Upper lobe of left lung (tissue), 6 donors: ENCODE measurements at regions not wholly inside any gene's neighbourhood (a gene's known extent, or its start where the extent isn't known, plus 50 kb on each side); places are given as distances from the start of the nearest gene placed in this dataset.
"Not testable (repeated sequence)": the region's sequence is repeated elsewhere in the genome, so short reads cannot be mapped to it uniquely, and the experiment has no call there.

ENCODE experiments used
- ATAC-seq, 2 donors: fragments of 200-7000 bp; cut with Tn5 transposase; one replicate each; pipeline ENCODE4 v1.9.1; 2022; ENCODE audit warnings: mild to moderate bottlenecking in 2 of 2, moderate library complexity in 2 of 2; ENCODE audit not compliant: low FRiP score in 2 of 2
- DNase-seq, 2 donors: peaks; one replicate each; pipeline ENCODE4 v3.0.0-alpha.2; 2019 to 2020
- H3K27ac ChIP-seq, 4 donors: fragments of 200-600 bp; sonication (generic); one replicate each; pipeline ENCODE4 v1.5.1; 2016 to 2019
- H3K27me3 ChIP-seq, 4 donors: fragments of 200-600 bp; sonication (generic); one replicate each; pipeline ENCODE4 v1.5.1; 2017 to 2019
- H3K36me3 ChIP-seq, 4 donors: fragments of 200-600 bp; sonication (generic); one replicate each; pipeline ENCODE4 v1.5.1; 2016 to 2019
- H3K4me1 ChIP-seq, 4 donors: fragments of 200-600 bp; sonication (generic); one replicate each; pipeline ENCODE4 v1.5.1; 2018 to 2019
- H3K4me3 ChIP-seq, 4 donors: fragments of 200-600 bp; sonication (generic); one replicate each; pipeline ENCODE4 v1.5.1; 2017 to 2019; ENCODE audit warnings: mild to moderate bottlenecking in 2 of 4, moderate library complexity in 1 of 4
- H3K9me3 ChIP-seq, 4 donors: fragments of 200-600 bp; sonication (generic); one replicate each; pipeline ENCODE4 v1.5.1; 2018 to 2019
- CTCF ChIP-seq, 6 experiments: fragments of 450-650 bp in 4 of 6; fragments of 200-600 bp in 2 of 6; sonication (generic) in 2 of 6; IDR thresholded peaks; one replicate each; pipeline ENCODE4 v1.5.1; 2016 to 2019; ENCODE audit warnings: antibody characterized with exemption in 6 of 6
- EP300 ChIP-seq, 4 donors: sonication (generic); formaldehyde crosslinking; IDR thresholded peaks; one replicate each; pipeline ENCODE4 v1.5.1; 2017; ENCODE audit warnings: antibody characterized with exemption in 4 of 4, control low read depth in 2 of 4
- POLR2A ChIP-seq, 4 donors: fragments of 450-650 bp; IDR thresholded peaks; one replicate each; pipeline ENCODE4 v1.5.1; 2016 to 2017; ENCODE audit warnings: antibody characterized with exemption in 4 of 4, mild to moderate bottlenecking in 2 of 4
- POLR2AphosphoS5 ChIP-seq, 2 donors: sonication (generic); formaldehyde crosslinking; IDR thresholded peaks; one replicate each; pipeline ENCODE4 v1.5.1; 2017; ENCODE audit warnings: antibody characterized with exemption in 2 of 2
- WGBS, 2 donors: methylation state at CpG; one replicate each; pipeline ENCODE4 v1.1.5; 2017 to 2018; 5-methylcytosine and 5-hydroxymethylcytosine counted together
- donor health status: DM: no; HTN: no; CAD: no; lungs with moderate emphysema.
- donor health status: DM: no; HTN: yes; CAD: no; lungs with severe emphysema.

GRCh38 chr5:176133877-176134276, 104.3 kb upstream of the SIMC1 start:
- Histone ChIP-seq H3K27me3 (peaks cover 0 to 17% (median 4%) of the 10 kb centered on the region in 4 donors), H3K4me1 (peaks cover 3 to 13% (median 5%) of the 10 kb centered on the region in 4 donors), H3K4me3 (peak overlapping the region in 2 of 4 donors; percentile 31 to 35), H3K9me3 (no peaks in the 10 kb centered on the region), H3K27ac (no peak overlapping the region), H3K36me3 (no peaks in the 10 kb centered on the region)
- TF ChIP-seq POLR2A (IDR thresholded peaks at IDR 0.05) (no peak), CTCF (IDR thresholded peaks at IDR 0.05) (no peak), POLR2AphosphoS5 (IDR thresholded peaks at IDR 0.05) (no peak), EP300 (IDR thresholded peaks at IDR 0.05) (no peak)
- ATAC-seq (no peak), DNase-seq (no peak)
- WGBS, 2 donors, result 15 to 18% methylated on average over 10 to 11 of the region's 15 CpGs

GRCh38 chr5:176134529-176135223, 103.5 kb upstream of the SIMC1 start:
- DNase-seq (peak in 1 of 2 donors; percentile 53), ATAC-seq (peak in 1 of 2 donors; percentile 42)
- Histone ChIP-seq H3K4me1 (peaks cover 3 to 13% (median 5%) of the 10 kb centered on the region in 4 donors), H3K36me3 (no peaks in the 10 kb centered on the region), H3K4me3 (no peak overlapping the region), H3K27ac (no peak overlapping the region), H3K27me3 (peaks cover 0 to 17% (median 4%) of the 10 kb centered on the region in 4 donors), H3K9me3 (no peaks in the 10 kb centered on the region)
- no peak for TF ChIP-seq CTCF (IDR thresholded peaks at IDR 0.05)
- 53 to 61% methylated on average over 4 to 17 of the region's 17 CpGs for WGBS, 2 donors

- DNase-seq, H3K36me3 ChIP-seq, H3K4me3 ChIP-seq, ATAC-seq, H3K27me3 ChIP-seq, H3K4me1 ChIP-seq, H3K9me3 ChIP-seq, H3K27ac ChIP-seq: not testable (repeated sequence)
- WGBS, 2 donors, result 79 to 81% methylated on average over 1 of the region's 1 CpG
Measured at GRCh38 chr5:176140138-176140537, 98.1 kb upstream of the SIMC1 start.

GRCh38 chr5:176144508-176144907, 93.7 kb upstream of the SIMC1 start:
- 61 to 75% methylated on average over 2 of the region's 2 CpGs for WGBS, 2 donors
- TF ChIP-seq EP300 (IDR thresholded peaks at IDR 0.05), result no peak
- no peak for TF ChIP-seq POLR2AphosphoS5 (IDR thresholded peaks at IDR 0.05)
- no peak for TF ChIP-seq CTCF (IDR thresholded peaks at IDR 0.05)
- no peak for TF ChIP-seq POLR2A (IDR thresholded peaks at IDR 0.05)
- Histone ChIP-seq H3K27ac (no peak overlapping the region), H3K9me3 (no peaks in the 10 kb centered on the region), H3K36me3 (no peaks in the 10 kb centered on the region), H3K4me3 (no peak overlapping the region), H3K4me1 (no peaks in the 10 kb centered on the region), H3K27me3 (no peaks in the 10 kb centered on the region)
- DNase-seq, result no peak
- no peak for ATAC-seq

- not testable (repeated sequence) for DNase-seq, H3K27ac ChIP-seq, ATAC-seq, H3K27me3 ChIP-seq, H3K4me3 ChIP-seq, H3K9me3 ChIP-seq, H3K36me3 ChIP-seq
- 81 to 89% methylated on average over 2 to 3 of the region's 3 CpGs for WGBS, 2 donors
- peaks cover 0 to 11% (median 2%) of the 10 kb centered on the region in 4 donors for H3K4me1 ChIP-seq
Measured at GRCh38 chr5:176149948-176150347, 88.3 kb upstream of the SIMC1 start.

- no peaks in the 10 kb centered on the region for H3K27me3 ChIP-seq
- no peaks in the 10 kb centered on the region for H3K36me3 ChIP-seq
- H3K9me3 ChIP-seq, result no peaks in the 10 kb centered on the region
- DNase-seq, result no peak
- TF ChIP-seq EP300 (IDR thresholded peaks at IDR 0.05) (no peak), CTCF (IDR thresholded peaks at IDR 0.05) (no peak), POLR2AphosphoS5 (IDR thresholded peaks at IDR 0.05) (no peak), POLR2A (IDR thresholded peaks at IDR 0.05) (no peak)
- H3K4me3 ChIP-seq, result no peak overlapping the region
- H3K27ac ChIP-seq, result no peak overlapping the region
- 84 to 92% methylated on average over 9 of the region's 9 CpGs for WGBS, 2 donors
- no peak for ATAC-seq
- H3K4me1 ChIP-seq, result peaks cover 0 to 13% (median 4%) of the 10 kb centered on the region in 4 donors
Measured at GRCh38 chr5:176151281-176151680, 86.9 kb upstream of the SIMC1 start.
